Fibroblast of pulmonary artery (primary cell): ENCODE measurements at regions not wholly inside any gene's neighbourhood (a gene's known extent, or its start where the extent isn't known, plus 50 kb on each side); places are given as distances from the start of the nearest gene placed in this dataset.
"Not testable (repeated sequence)": the region's sequence is repeated elsewhere in the genome, so short reads cannot be mapped to it uniquely, and the experiment has no call there.

Source experiments
- DNase-seq: peaks from one replicate; pipeline ENCODE4 v3.0.0-alpha.2; 2010; ENCODE audit warnings: low read depth
- H3K4me3 ChIP-seq: replicated peaks from 2 replicates; pipeline ENCODE4 v1.5.1; 2011; ENCODE audit warnings: low read depth, mild to moderate bottlenecking, control low read depth, low read length, moderate library complexity
- TF ChIP-seq, protein P1 (sequence below): IDR thresholded peaks from 2 replicates; pipeline ENCODE4 v1.5.1; 2011; ENCODE audit warnings: mild to moderate bottlenecking, control low read depth, low read length, inconsistent platforms; ENCODE audit errors: missing control alignments

GRCh38 chr2:185417111-185417510, 321.5 kb upstream of the FSIP2 start:
- no peak for DNase-seq
- H3K4me3 ChIP-seq: no peak overlapping the region
- TF ChIP-seq, protein P1, sequence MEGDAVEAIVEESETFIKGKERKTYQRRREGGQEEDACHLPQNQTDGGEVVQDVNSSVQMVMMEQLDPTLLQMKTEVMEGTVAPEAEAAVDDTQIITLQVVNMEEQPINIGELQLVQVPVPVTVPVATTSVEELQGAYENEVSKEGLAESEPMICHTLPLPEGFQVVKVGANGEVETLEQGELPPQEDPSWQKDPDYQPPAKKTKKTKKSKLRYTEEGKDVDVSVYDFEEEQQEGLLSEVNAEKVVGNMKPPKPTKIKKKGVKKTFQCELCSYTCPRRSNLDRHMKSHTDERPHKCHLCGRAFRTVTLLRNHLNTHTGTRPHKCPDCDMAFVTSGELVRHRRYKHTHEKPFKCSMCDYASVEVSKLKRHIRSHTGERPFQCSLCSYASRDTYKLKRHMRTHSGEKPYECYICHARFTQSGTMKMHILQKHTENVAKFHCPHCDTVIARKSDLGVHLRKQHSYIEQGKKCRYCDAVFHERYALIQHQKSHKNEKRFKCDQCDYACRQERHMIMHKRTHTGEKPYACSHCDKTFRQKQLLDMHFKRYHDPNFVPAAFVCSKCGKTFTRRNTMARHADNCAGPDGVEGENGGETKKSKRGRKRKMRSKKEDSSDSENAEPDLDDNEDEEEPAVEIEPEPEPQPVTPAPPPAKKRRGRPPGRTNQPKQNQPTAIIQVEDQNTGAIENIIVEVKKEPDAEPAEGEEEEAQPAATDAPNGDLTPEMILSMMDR: no peak

DNA sequence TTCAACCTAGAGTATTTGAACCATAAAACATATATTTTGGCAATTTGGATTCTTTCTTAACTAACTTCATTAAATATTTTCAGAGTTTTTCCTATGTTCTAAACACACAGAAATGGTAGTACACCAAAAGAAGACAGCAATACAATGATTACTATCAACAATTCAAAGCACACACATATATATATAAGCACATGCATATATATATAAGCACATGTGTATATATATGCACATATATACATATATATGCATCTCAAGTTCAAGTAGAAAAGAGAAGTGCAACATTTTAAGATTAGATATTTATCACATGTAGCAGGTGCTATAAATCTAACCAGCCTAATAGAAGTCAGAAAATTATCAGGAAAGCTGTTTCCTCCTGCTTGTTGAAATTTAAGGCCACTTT, 320.9 kb upstream of the FSIP2 start:
- TF ChIP-seq, protein P1: no peak
- DNase-seq: no peak
- no peak overlapping the region for H3K4me3 ChIP-seq

- DNase-seq, H3K4me3 ChIP-seq: not testable (repeated sequence)
These were observed 313.5 kb upstream of the FSIP2 start for GRCh38 chr2:185424958-185425629.

- no peak for DNase-seq
- H3K4me3 ChIP-seq: no peak overlapping the region
- TF ChIP-seq, protein P1: no peak
These were observed 310.6 kb upstream of the FSIP2 start for GRCh38 chr2:185428000-185428399.

DNA sequence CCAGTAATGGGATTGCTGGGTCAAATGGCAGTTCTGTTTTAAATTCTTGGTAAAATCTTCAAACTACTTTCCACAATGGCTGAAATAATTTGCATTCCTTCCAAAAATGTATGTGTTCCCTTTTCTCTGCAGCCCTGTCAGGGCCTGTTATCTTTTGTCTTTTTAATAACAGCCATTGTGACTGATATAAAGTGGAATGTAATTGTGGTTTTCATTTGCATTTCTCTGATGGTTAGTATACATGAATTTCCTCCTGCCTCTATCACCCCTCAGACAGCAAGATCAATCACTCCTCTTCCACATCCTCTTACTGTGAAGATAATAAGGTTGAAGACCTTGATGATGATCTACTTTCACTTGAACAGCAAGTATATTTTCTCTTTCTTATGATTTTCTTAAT, 304.8 kb upstream of the FSIP2 start:
- no peak overlapping the region for H3K4me3 ChIP-seq
- TF ChIP-seq, protein P1: no peak
- DNase-seq: peak; percentile 33

DNA sequence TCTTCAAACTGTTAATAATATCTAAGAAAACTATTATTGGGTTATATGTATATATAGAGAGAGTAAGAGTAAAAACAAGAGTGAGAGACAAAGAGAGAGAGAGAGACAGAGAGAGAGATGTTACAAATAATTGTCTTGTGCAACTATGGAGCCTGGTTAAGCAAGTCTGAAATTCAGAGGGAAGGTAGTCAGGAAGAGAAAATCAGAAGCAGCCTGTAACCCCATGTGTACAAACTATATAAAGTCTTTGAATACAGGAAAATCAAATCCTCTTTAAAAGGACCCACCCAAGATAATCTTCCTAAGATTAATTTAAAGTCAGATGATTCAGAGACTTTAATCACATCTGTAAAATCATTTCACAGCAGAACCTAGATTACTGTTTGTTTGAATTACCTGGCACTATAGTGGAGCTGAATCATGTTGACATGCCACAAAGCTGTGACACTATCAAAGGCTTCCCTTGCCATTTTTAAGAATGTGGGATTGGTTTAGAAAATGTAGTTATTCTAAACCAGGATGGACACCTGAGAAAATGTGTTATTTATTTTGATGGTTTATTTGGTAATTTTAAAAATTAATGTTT, 301.7 kb upstream of the FSIP2 start:
- TF ChIP-seq, protein P1: no peak
- no peak for DNase-seq
- no peak overlapping the region for H3K4me3 ChIP-seq

GRCh38 chr2:185441486-185442005, 297.1 kb upstream of the FSIP2 start:
- DNase-seq: no peak
- TF ChIP-seq, protein P1: no peak
- H3K4me3 ChIP-seq: no peak overlapping the region
